ENCODE measurements at regions not wholly inside any gene's neighbourhood (a gene's known extent, or its start where the extent isn't known, plus 50 kb on each side); places are given as distances from the start of the nearest gene placed in this dataset.

GRCh38 chr4:17163156-17163771, 264.8 kb upstream of the LDB2 start:
- TF ChIP-seq MYC (IDR thresholded peaks at IDR 0.05; ENCODE audit: low read depth, low read length) (no peak), CTCF (IDR thresholded peaks at IDR 0.05; ENCODE audit: low read depth, low read length) (no peak), POLR2A (IDR thresholded peaks at IDR 0.05; ENCODE audit: extremely low read depth, insufficient read length) (no peak)
